T-helper 1 cell treated with Interleukin-12 subunit alpha and Interleukin-12 subunit beta and Interleukin-4 antibody, amounts not matched to agents 30 μg/mL and 1 μg/mL, for 36 hours (primary cell): ENCODE measurements at regions not wholly inside any gene's neighbourhood (a gene's known extent, or its start where the extent isn't known, plus 50 kb on each side); places are given as distances from the start of the nearest gene placed in this dataset.

ENCODE experiments used
- H3K27ac Mint-ChIP-seq: one replicate; pipeline ENCODE4 v1.8.0; 2021; ENCODE audit warnings: mild to moderate bottlenecking, mixed read lengths
- H3K27me3 Mint-ChIP-seq: one replicate; pipeline ENCODE4 v1.8.0; 2021; ENCODE audit warnings: low read depth, mixed read lengths
- H3K36me3 Mint-ChIP-seq: one replicate; pipeline ENCODE4 v1.8.0; 2021; ENCODE audit warnings: low read depth, mixed read lengths
- H3K4me1 Mint-ChIP-seq: one replicate; pipeline ENCODE4 v1.8.0; 2021; ENCODE audit warnings: low read depth, mixed read lengths
- H3K4me3 Mint-ChIP-seq: one replicate; pipeline ENCODE4 v1.8.0; 2021; ENCODE audit warnings: mild to moderate bottlenecking, moderate library complexity, mixed read lengths
- H3K9me3 Mint-ChIP-seq: one replicate; pipeline ENCODE4 v1.8.0; 2021; ENCODE audit warnings: mixed read lengths

DNA sequence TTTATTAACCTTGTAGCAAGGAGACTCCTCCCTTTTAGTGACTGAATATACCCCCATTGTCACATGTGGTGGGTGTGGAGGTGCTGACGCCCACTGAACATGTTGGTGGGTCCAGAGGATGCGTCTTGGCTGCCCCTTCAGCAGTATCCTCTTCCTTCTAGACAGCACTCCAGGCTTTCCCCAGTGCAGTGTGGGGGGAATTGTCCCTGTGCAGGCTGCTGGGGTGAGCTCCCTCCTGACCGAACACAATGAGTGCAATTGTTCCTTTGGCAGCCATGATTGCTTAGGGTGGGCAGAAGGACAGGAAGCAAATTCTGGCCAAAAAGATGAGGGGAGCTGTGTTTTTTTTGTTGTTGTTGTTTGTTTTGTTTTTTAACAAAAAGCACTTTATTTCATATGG lies 209.3 kb upstream of the PDE10A start:
- H3K36me3 Mint-ChIP-seq, result no peaks in the 10 kb centered on the region
- H3K4me3 Mint-ChIP-seq, result no peak overlapping the region
- H3K27me3 Mint-ChIP-seq, result peaks cover 4% of the 10 kb centered on the region
- H3K9me3 Mint-ChIP-seq, result no peaks in the 10 kb centered on the region
- no peaks in the 10 kb centered on the region for H3K4me1 Mint-ChIP-seq
- no peak overlapping the region for H3K27ac Mint-ChIP-seq

DNA sequence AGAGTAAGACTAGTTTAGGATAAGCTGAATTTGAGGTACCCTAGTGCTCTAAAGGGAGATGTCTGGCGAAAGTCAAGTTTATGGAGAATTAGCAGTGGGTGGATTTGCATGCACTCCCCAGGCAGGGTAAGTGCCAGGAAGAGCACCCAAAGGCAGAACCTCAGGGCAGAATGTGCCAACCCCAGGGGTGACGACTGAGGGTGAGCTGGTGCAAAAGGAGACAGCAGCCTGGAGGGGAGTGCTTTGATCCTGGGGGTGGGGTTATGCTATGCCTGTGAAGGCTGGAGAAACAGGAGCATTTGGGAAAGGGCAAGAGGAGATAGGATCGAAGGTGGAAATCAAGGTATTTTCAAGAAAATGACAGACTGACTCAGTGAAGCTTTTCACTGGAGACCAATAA lies 208.5 kb upstream of the PDE10A start:
- H3K27me3 Mint-ChIP-seq, result no peaks in the 10 kb centered on the region
- no peaks in the 10 kb centered on the region for H3K9me3 Mint-ChIP-seq
- H3K36me3 Mint-ChIP-seq, result no peaks in the 10 kb centered on the region
- H3K4me1 Mint-ChIP-seq, result no peaks in the 10 kb centered on the region
- no peak overlapping the region for H3K27ac Mint-ChIP-seq
- no peak overlapping the region for H3K4me3 Mint-ChIP-seq

- no peak overlapping the region for H3K4me3 Mint-ChIP-seq
- H3K9me3 Mint-ChIP-seq, result no peaks in the 10 kb centered on the region
- no peaks in the 10 kb centered on the region for H3K27me3 Mint-ChIP-seq
- H3K36me3 Mint-ChIP-seq, result no peaks in the 10 kb centered on the region
- no peaks in the 10 kb centered on the region for H3K4me1 Mint-ChIP-seq
- no peak overlapping the region for H3K27ac Mint-ChIP-seq
These were observed 206.5 kb upstream of the PDE10A start for GRCh38 chr6:165869526-165869925.

DNA sequence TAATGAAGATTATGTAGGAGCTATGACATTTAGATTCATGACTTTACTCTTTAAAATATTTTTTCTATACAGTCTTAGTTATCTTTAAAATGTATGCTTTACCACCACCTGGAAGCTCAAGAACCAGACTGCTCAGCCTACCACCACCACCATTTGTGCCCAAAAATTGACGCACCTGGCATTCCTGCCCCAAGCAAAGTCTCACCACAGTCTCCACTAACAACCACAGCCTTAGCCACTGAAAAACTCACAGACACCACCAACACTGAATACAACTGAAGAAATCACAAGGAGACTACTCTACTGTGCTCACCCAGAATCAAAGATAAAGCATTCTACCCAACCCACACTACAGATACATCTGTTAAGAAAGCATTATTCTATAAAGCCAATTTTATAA lies 201.9 kb upstream of the PDE10A start:
- no peaks in the 10 kb centered on the region for H3K27me3 Mint-ChIP-seq
- no peaks in the 10 kb centered on the region for H3K4me1 Mint-ChIP-seq
- no peaks in the 10 kb centered on the region for H3K9me3 Mint-ChIP-seq
- H3K27ac Mint-ChIP-seq, result no peak overlapping the region
- no peaks in the 10 kb centered on the region for H3K36me3 Mint-ChIP-seq
- no peak overlapping the region for H3K4me3 Mint-ChIP-seq

DNA sequence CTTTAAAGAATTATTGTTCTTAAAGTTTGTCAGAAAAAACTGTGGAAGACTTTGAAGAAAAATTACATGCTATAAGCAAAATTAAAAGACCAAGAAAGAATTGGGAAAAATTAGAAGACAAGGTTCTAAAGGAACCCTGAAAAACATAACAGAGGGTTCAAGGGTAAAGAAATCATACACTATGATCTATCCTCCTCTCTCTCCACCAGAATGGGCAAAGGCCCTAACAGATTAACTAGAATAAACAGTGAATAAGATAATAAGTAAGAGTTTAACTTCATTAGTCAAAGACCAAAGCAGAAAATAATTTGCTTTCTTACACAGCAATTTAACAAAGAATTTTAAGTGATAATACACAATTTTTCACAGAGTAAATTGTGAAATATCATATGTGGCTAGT lies 201.2 kb upstream of the PDE10A start:
- Mint-ChIP-seq H3K36me3 (no peaks in the 10 kb centered on the region), H3K27ac (no peak overlapping the region), H3K4me1 (no peaks in the 10 kb centered on the region), H3K4me3 (no peak overlapping the region), H3K9me3 (no peaks in the 10 kb centered on the region), H3K27me3 (no peaks in the 10 kb centered on the region)

- Mint-ChIP-seq H3K4me3 (no peak overlapping the region), H3K27ac (no peak overlapping the region), H3K4me1 (no peaks in the 10 kb centered on the region), H3K9me3 (no peaks in the 10 kb centered on the region), H3K36me3 (no peaks in the 10 kb centered on the region), H3K27me3 (no peaks in the 10 kb centered on the region)
These were observed 200.8 kb upstream of the PDE10A start for GRCh38 chr6:165863801-165864200.

DNA sequence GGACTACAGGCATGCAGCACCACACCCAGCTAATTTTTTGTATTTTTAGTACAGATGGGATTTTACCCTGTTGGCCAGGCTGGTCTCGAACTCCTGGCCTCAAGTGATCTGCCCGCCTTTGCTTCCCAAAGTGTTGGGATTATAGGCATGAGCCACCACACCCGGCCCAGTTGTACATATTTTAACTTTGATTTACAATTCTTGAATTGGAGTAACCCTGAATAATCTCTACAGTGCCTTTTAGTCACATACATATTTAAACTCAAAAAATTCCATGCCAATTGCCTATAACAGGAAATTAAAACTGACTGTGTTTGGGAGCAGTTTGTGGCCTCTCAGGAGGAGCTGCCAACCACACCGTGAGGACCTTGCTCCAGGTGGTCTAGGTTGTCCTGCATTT lies 199.8 kb upstream of the PDE10A start:
- H3K36me3 Mint-ChIP-seq, result no peaks in the 10 kb centered on the region
- no peaks in the 10 kb centered on the region for H3K9me3 Mint-ChIP-seq
- no peak overlapping the region for H3K4me3 Mint-ChIP-seq
- no peaks in the 10 kb centered on the region for H3K4me1 Mint-ChIP-seq
- H3K27me3 Mint-ChIP-seq, result no peaks in the 10 kb centered on the region
- H3K27ac Mint-ChIP-seq, result no peak overlapping the region

- H3K4me1 Mint-ChIP-seq, result no peaks in the 10 kb centered on the region
- H3K4me3 Mint-ChIP-seq, result no peak overlapping the region
- H3K27ac Mint-ChIP-seq, result no peak overlapping the region
- H3K27me3 Mint-ChIP-seq, result peaks cover 7% of the 10 kb centered on the region
- no peaks in the 10 kb centered on the region for H3K36me3 Mint-ChIP-seq
- no peaks in the 10 kb centered on the region for H3K9me3 Mint-ChIP-seq
These were observed 198.2 kb upstream of the PDE10A start for GRCh38 chr6:165861226-165861625.

DNA sequence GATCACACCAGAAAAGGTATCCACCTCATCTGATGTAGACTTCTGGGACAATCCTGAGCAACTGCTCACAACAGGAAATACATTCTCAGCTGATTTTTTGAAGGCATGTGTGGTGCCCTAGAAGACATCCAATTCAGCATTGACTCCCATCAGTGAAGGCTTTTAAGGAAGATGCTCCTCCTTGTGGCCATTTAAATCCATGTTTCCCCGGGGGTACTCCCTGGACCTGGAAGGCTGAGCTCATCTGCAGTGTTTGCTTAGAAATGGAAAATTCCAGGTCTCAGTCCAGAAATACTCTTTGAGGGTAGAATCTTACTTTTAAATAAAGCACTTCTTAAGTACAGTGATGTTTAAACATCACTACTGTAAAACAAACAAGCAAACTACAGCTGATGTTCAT lies 195.5 kb upstream of the PDE10A start:
- H3K4me3 Mint-ChIP-seq, result no peak overlapping the region
- H3K27ac Mint-ChIP-seq, result no peak overlapping the region
- no peaks in the 10 kb centered on the region for H3K36me3 Mint-ChIP-seq
- H3K9me3 Mint-ChIP-seq, result no peaks in the 10 kb centered on the region
- H3K4me1 Mint-ChIP-seq, result no peaks in the 10 kb centered on the region
- H3K27me3 Mint-ChIP-seq, result peaks cover 20% of the 10 kb centered on the region

DNA sequence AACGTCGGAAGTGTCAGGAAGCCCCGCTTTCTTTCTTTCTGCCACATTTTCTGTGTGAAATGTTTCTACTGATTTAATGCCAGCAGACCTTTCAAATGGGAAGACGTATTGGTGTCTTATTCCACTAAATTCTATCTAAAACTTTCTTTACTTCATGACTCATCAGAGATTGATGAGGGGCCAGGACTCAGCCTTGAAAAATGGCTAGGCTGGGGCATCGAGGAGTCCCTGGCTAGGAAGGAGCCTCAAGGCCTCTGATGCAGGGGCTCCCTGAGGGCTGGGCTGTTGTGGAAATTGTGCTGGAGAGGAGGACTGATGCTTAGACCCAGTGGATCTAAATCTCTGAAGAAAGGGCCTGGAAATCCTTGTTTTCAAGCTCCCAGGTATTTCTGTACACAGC lies 192.8 kb upstream of the PDE10A start:
- Mint-ChIP-seq H3K27ac (no peak overlapping the region), H3K36me3 (no peaks in the 10 kb centered on the region), H3K4me3 (no peak overlapping the region), H3K27me3 (peaks cover 36% of the 10 kb centered on the region), H3K4me1 (no peaks in the 10 kb centered on the region), H3K9me3 (no peaks in the 10 kb centered on the region)

GRCh38 chr6:165854863-165855593 lies 192.0 kb upstream of the PDE10A start:
- H3K27ac Mint-ChIP-seq, result no peak overlapping the region
- no peaks in the 10 kb centered on the region for H3K36me3 Mint-ChIP-seq
- H3K4me3 Mint-ChIP-seq, result no peak overlapping the region
- H3K9me3 Mint-ChIP-seq, result no peaks in the 10 kb centered on the region
- peaks cover 40% of the 10 kb centered on the region for H3K27me3 Mint-ChIP-seq
- no peaks in the 10 kb centered on the region for H3K4me1 Mint-ChIP-seq

DNA sequence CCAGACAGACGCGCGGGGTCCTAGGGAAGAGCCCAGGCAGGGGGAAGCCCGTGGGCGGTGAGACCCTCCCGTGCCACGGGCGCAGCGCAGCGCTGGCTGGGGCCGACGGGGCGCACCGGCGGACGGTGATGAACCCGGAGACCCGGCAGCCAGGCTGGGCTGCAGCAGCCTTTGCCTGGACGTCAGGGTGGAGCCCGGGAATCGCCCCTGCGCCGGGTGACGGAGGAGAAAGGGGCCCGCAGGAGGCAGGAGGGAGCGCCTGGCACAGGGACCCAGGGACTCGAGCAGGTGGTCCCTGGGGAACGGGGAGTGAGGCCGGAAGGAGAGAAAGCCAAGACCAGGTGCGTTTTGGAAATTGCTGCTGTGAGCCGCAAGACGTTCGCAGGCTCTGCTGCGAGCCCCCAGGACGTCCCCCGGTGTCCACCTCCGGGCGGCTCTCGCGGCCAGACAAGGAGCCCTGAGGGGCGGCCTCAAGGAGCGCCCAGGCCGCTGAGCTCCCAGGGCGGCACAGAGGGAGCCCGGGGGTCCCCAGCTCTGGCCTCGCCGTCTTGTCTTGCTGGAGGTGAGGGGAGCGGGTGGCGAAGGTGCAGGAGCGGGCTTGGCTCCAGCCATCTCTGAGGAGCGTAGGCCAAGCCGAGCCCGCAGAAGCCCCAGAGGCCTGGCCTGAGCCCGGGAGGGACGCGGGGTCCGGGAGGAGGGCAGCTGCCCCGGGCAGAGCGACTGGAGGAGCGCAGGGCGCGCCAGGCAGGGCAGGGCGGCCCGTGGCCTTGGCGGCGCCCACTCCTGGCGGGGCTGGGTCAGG lies 191.2 kb upstream of the PDE10A start:
- Mint-ChIP-seq H3K27me3 (peaks cover 48% of the 10 kb centered on the region), H3K9me3 (no peaks in the 10 kb centered on the region), H3K4me3 (no peak overlapping the region), H3K36me3 (no peaks in the 10 kb centered on the region), H3K4me1 (no peaks in the 10 kb centered on the region), H3K27ac (no peak overlapping the region)

DNA sequence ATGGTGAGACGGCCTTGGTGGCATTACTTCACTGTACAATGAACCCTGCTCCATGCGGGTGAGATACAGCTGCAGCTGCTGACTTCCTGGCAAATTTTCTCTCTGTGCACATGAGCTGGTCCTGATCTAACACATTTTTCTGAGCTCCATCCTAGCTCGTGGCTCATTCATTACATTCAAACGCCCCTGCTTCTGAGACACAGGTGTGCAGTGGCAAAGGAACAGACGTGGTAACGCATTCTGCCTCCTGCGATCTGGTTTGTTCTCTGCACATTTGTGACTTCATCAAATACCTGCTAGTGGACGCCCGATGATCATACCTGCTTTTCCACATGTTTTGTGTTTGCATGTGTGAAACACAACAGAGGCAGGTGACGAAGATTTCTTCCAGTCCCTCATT lies 189.6 kb upstream of the PDE10A start:
- H3K27ac Mint-ChIP-seq, result no peak overlapping the region
- H3K27me3 Mint-ChIP-seq, result peaks cover 50% of the 10 kb centered on the region
- H3K4me3 Mint-ChIP-seq, result no peak overlapping the region
- H3K9me3 Mint-ChIP-seq, result no peaks in the 10 kb centered on the region
- no peaks in the 10 kb centered on the region for H3K36me3 Mint-ChIP-seq
- no peaks in the 10 kb centered on the region for H3K4me1 Mint-ChIP-seq

GRCh38 chr6:165850434-165851019 lies 187.5 kb upstream of the PDE10A start:
- Mint-ChIP-seq H3K4me3 (no peak overlapping the region), H3K36me3 (no peaks in the 10 kb centered on the region), H3K27ac (no peak overlapping the region), H3K27me3 (peaks cover 54% of the 10 kb centered on the region), H3K9me3 (no peaks in the 10 kb centered on the region), H3K4me1 (no peaks in the 10 kb centered on the region)
